HUES6 (cell line): ENCODE measurements at regions not wholly inside any gene's neighbourhood (a gene's known extent, or its start where the extent isn't known, plus 50 kb on each side); places are given as distances from the start of the nearest gene placed in this dataset.

Experiments
- H3K27ac ChIP-seq: 2 replicates; pipeline ENCODE4 v1.7.0; 2013; ENCODE audit warnings: low read depth, mild to moderate bottlenecking, low read length, inconsistent platforms
- H3K27me3 ChIP-seq: 2 replicates; pipeline ENCODE4 v1.6.1; 2013; ENCODE audit warnings: low read length; ENCODE audit not compliant: control insufficient read depth, insufficient read depth
- H3K36me3 ChIP-seq: 2 replicates; pipeline ENCODE4 v1.6.1; 2013; ENCODE audit warnings: low read length; ENCODE audit not compliant: control insufficient read depth, insufficient read depth
- H3K4me1 ChIP-seq: 2 replicates; pipeline ENCODE4 v1.6.1; 2013; ENCODE audit warnings: low read length; ENCODE audit not compliant: control insufficient read depth, insufficient read depth
- H3K4me3 ChIP-seq: 2 replicates; pipeline ENCODE4 v1.5.1; 2013; ENCODE audit warnings: low read depth, low read length
- H3K9ac ChIP-seq: one replicate; pipeline ENCODE4 v1.6.1; 2013; ENCODE audit warnings: mild to moderate bottlenecking, low read length
- H3K9me3 ChIP-seq: 2 replicates; pipeline ENCODE4 v1.6.1; 2013; ENCODE audit warnings: low read depth, low read length; ENCODE audit not compliant: control insufficient read depth, insufficient read depth

GRCh38 chr16:86756882-86757703 is 178.7 kb downstream of the FOXL1 start:
- Histone ChIP-seq H3K27me3 (peaks cover 2% of the 10 kb centered on the region; the same call in 1 of the 2 replicates), H3K9ac (no peak overlapping the region), H3K36me3 (no peaks in the 10 kb centered on the region), H3K27ac (no peak overlapping the region), H3K4me3 (no peak overlapping the region), H3K4me1 (peaks cover 35% of the 10 kb centered on the region), H3K9me3 (no peaks in the 10 kb centered on the region)

- Histone ChIP-seq H3K36me3 (no peaks in the 10 kb centered on the region), H3K4me3 (no peak overlapping the region), H3K27me3 (peaks cover 8% of the 10 kb centered on the region; the same call in 1 of the 2 replicates), H3K27ac (no peak overlapping the region), H3K9ac (no peak overlapping the region), H3K9me3 (no peaks in the 10 kb centered on the region), H3K4me1 (peaks cover 37% of the 10 kb centered on the region)
Observed at GRCh38 chr16:86757704-86758040, 179.3 kb downstream of the FOXL1 start.

- no peaks in the 10 kb centered on the region for H3K9me3 ChIP-seq
- no peak overlapping the region for H3K9ac ChIP-seq
- no peaks in the 10 kb centered on the region for H3K36me3 ChIP-seq
- peaks cover 9% of the 10 kb centered on the region; the same call in 1 of the 2 replicates for H3K27me3 ChIP-seq
- H3K4me1 ChIP-seq: peaks cover 37% of the 10 kb centered on the region
- H3K27ac ChIP-seq: no peak overlapping the region
- H3K4me3 ChIP-seq: no peak overlapping the region
Observed at GRCh38 chr16:86758932-86759331, 180.6 kb downstream of the FOXL1 start.

GRCh38 chr16:86761111-86762031 is 183.0 kb downstream of the FOXL1 start:
- Histone ChIP-seq H3K36me3 (no peaks in the 10 kb centered on the region), H3K27ac (no peak overlapping the region), H3K27me3 (peaks cover 9% of the 10 kb centered on the region; the same call in 1 of the 2 replicates), H3K4me1 (peaks cover 44% of the 10 kb centered on the region), H3K9me3 (no peaks in the 10 kb centered on the region), H3K4me3 (peak overlapping the region; percentile 12; the same call in 1 of the 2 replicates), H3K9ac (no peak overlapping the region)

GRCh38 chr16:86762095-86762494 is 183.7 kb downstream of the FOXL1 start:
- peaks cover 9% of the 10 kb centered on the region; the same call in 1 of the 2 replicates for H3K27me3 ChIP-seq
- no peak overlapping the region for H3K9ac ChIP-seq
- no peaks in the 10 kb centered on the region; the same call in 1 of the 2 replicates for H3K9me3 ChIP-seq
- no peak overlapping the region for H3K27ac ChIP-seq
- no peak overlapping the region for H3K4me3 ChIP-seq
- peaks cover 39% of the 10 kb centered on the region for H3K4me1 ChIP-seq
- H3K36me3 ChIP-seq: no peaks in the 10 kb centered on the region

GRCh38 chr16:86763819-86764218 is 185.5 kb downstream of the FOXL1 start:
- Histone ChIP-seq H3K9me3 (no peaks in the 10 kb centered on the region; the same call in 1 of the 2 replicates), H3K9ac (no peak overlapping the region), H3K36me3 (no peaks in the 10 kb centered on the region), H3K4me1 (peaks cover 32% of the 10 kb centered on the region), H3K27me3 (peaks cover 9% of the 10 kb centered on the region; the same call in 1 of the 2 replicates), H3K4me3 (no peak overlapping the region), H3K27ac (no peak overlapping the region)

GRCh38 chr16:86764551-86764950 is 186.2 kb downstream of the FOXL1 start:
- no peak overlapping the region for H3K27ac ChIP-seq
- H3K27me3 ChIP-seq: peaks cover 9% of the 10 kb centered on the region; the same call in 1 of the 2 replicates
- no peak overlapping the region for H3K9ac ChIP-seq
- peaks cover 25% of the 10 kb centered on the region for H3K4me1 ChIP-seq
- no peaks in the 10 kb centered on the region for H3K36me3 ChIP-seq
- no peaks in the 10 kb centered on the region; the same call in 1 of the 2 replicates for H3K9me3 ChIP-seq
- no peak overlapping the region for H3K4me3 ChIP-seq

- H3K9ac ChIP-seq: no peak overlapping the region
Observed at GRCh38 chr16:86765389-86766026, 187.2 kb downstream of the FOXL1 start.

GRCh38 chr16:86766700-86767099 is 188.4 kb downstream of the FOXL1 start:
- H3K9me3 ChIP-seq: no peaks in the 10 kb centered on the region; the same call in 1 of the 2 replicates
- H3K9ac ChIP-seq: no peak overlapping the region
- H3K27me3 ChIP-seq: peaks cover 9% of the 10 kb centered on the region; the same call in 1 of the 2 replicates
- H3K36me3 ChIP-seq: no peaks in the 10 kb centered on the region
- H3K4me1 ChIP-seq: peaks cover 12% of the 10 kb centered on the region
- H3K27ac ChIP-seq: no peak overlapping the region
- H3K4me3 ChIP-seq: no peak overlapping the region

More at GRCh38 chr16:86765389-86766026, 187.2 kb downstream of the FOXL1 start:
- Histone ChIP-seq H3K36me3 (no peaks in the 10 kb centered on the region), H3K27ac (no peak overlapping the region), H3K4me3 (no peak overlapping the region), H3K27me3 (peaks cover 9% of the 10 kb centered on the region; the same call in 1 of the 2 replicates), H3K9me3 (no peaks in the 10 kb centered on the region; the same call in 1 of the 2 replicates), H3K4me1 (peaks cover 20% of the 10 kb centered on the region)

GRCh38 chr16:86768228-86768791 is 190.0 kb downstream of the FOXL1 start:
- Histone ChIP-seq H3K36me3 (no peaks in the 10 kb centered on the region), H3K27ac (no peak overlapping the region), H3K27me3 (no peaks in the 10 kb centered on the region), H3K9ac (no peak overlapping the region), H3K4me1 (peaks cover 18% of the 10 kb centered on the region; the same call in 1 of the 2 replicates), H3K4me3 (no peak overlapping the region), H3K9me3 (no peaks in the 10 kb centered on the region; the same call in 1 of the 2 replicates)
